ENCODE measurements at regions not wholly inside any gene's neighbourhood (a gene's known extent, or its start where the extent isn't known, plus 50 kb on each side); places are given as distances from the start of the nearest gene placed in this dataset.

DNA sequence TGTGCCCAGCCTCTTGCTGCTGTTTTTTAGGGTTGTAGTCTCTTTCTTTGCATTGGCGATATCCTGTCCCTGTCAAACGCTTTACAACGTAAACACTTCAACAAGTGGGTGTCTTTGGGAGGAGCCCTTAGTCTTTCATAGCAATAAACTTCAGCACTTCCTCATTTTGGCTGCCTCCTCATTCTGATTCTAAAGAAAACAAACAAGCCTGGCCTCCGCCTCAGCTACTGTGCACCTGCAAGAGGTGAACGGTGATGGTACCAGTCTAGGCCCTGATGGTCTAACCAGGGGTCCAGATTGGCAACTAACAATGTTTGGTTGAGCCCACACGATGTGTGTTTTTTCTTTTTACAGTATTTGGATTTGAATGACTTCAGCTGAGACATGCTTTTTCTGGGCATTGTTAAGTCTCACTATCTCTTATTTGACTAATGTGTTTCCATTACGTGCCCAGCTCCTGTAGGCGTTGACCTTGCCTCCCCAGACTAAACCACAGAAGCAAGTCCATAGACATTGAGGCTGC lies 53.2 kb upstream of the CUL3 start:
- no peak overlapping the region for H3K27ac ChIP-seq
- H3K4me1 ChIP-seq: no peaks in the 10 kb centered on the region
- H3K9me3 ChIP-seq: no peaks in the 10 kb centered on the region
- H3K27me3 ChIP-seq: no peaks in the 10 kb centered on the region
- ATAC-seq (no peak), DNase-seq (no peak)
- intact Hi-C loops (cut with DNase I): no loop called here
- H3K36me3 ChIP-seq (replicated peaks in 1 of 2; ENCODE audit: insufficient read depth in 1 of 2, low read depth in 2 of 2): no peaks in the 10 kb centered on the region
- H3K4me3 ChIP-seq: no peak overlapping the region
- WGBS, 2 donors: 44 to 57% methylated on average over 8 of the region's 8 CpGs
- TF ChIP-seq, protein P1, sequence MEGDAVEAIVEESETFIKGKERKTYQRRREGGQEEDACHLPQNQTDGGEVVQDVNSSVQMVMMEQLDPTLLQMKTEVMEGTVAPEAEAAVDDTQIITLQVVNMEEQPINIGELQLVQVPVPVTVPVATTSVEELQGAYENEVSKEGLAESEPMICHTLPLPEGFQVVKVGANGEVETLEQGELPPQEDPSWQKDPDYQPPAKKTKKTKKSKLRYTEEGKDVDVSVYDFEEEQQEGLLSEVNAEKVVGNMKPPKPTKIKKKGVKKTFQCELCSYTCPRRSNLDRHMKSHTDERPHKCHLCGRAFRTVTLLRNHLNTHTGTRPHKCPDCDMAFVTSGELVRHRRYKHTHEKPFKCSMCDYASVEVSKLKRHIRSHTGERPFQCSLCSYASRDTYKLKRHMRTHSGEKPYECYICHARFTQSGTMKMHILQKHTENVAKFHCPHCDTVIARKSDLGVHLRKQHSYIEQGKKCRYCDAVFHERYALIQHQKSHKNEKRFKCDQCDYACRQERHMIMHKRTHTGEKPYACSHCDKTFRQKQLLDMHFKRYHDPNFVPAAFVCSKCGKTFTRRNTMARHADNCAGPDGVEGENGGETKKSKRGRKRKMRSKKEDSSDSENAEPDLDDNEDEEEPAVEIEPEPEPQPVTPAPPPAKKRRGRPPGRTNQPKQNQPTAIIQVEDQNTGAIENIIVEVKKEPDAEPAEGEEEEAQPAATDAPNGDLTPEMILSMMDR (IDR thresholded peaks at IDR 0.05): no peak
- TF ChIP-seq POLR2A (IDR thresholded peaks at IDR 0.05): no peak

All from body of pancreas (tissue), 4 donors.